IPS DF 4.7 (cell line): ENCODE measurements at regions not wholly inside any gene's neighbourhood (a gene's known extent, or its start where the extent isn't known, plus 50 kb on each side); places are given as distances from the start of the nearest gene placed in this dataset.

Experiments
- DNase-seq: peaks from one replicate; pipeline ENCODE4 v3.0.0-alpha.2; 2013; ENCODE audit warnings: low spot score; ENCODE audit errors: extremely low read depth

GRCh38 chr11:113634940-113635575, 71.0 kb downstream of the TMPRSS5 start:
- no peak for DNase-seq

GRCh38 chr11:113632981-113633380, 73.1 kb downstream of the TMPRSS5 start:
- no peak for DNase-seq

GRCh38 chr11:113629562-113629961, 76.5 kb downstream of the TMPRSS5 start:
- DNase-seq, result no peak

- DNase-seq, result peak; percentile 93
Observed at GRCh38 chr11:113628912-113629311, 77.2 kb downstream of the TMPRSS5 start.

- DNase-seq, result no peak
Observed at GRCh38 chr11:113627946-113628345, 78.2 kb downstream of the TMPRSS5 start.

- DNase-seq, result no peak
Observed at GRCh38 chr11:113627297-113627696, 78.8 kb downstream of the TMPRSS5 start.

GRCh38 chr11:113626736-113627135, 79.4 kb downstream of the TMPRSS5 start:
- DNase-seq, result no peak

- DNase-seq, result no peak
Observed at GRCh38 chr11:113623114-113623513, 83.0 kb downstream of the TMPRSS5 start.

- no peak for DNase-seq
Observed at GRCh38 chr11:113618360-113618759, 87.7 kb downstream of the TMPRSS5 start.

- no peak for DNase-seq
Observed at GRCh38 chr11:113615773-113616172, 90.3 kb downstream of the TMPRSS5 start.

- DNase-seq, result no peak
Observed at GRCh38 chr11:113615098-113615497, 91.0 kb downstream of the TMPRSS5 start.

- DNase-seq, result no peak
Observed at GRCh38 chr11:113614097-113614496, 92.0 kb downstream of the TMPRSS5 start.

- DNase-seq, result no peak
Observed at GRCh38 chr11:113613619-113614018, 92.5 kb downstream of the TMPRSS5 start.

GRCh38 chr11:113604186-113604585, 101.9 kb downstream of the TMPRSS5 start:
- no peak for DNase-seq

- no peak for DNase-seq
Observed at GRCh38 chr11:113603277-113604059, 102.6 kb downstream of the TMPRSS5 start.

- DNase-seq, result no peak
Observed at GRCh38 chr11:113602483-113602882, 103.6 kb downstream of the TMPRSS5 start.

GRCh38 chr11:113596658-113597057, 109.5 kb downstream of the TMPRSS5 start:
- no peak for DNase-seq

- no peak for DNase-seq
Observed at GRCh38 chr11:113595810-113596594, 110.1 kb downstream of the TMPRSS5 start.

- DNase-seq, result no peak
Observed at GRCh38 chr11:113593698-113594308, 112.3 kb downstream of the TMPRSS5 start.

GRCh38 chr11:113591117-113591516, 115.0 kb downstream of the TMPRSS5 start:
- DNase-seq, result no peak

- DNase-seq, result no peak
Observed at GRCh38 chr11:113587308-113587739, 112.1 kb upstream of the DRD2 start.

- no peak for DNase-seq
Observed at GRCh38 chr11:113584371-113584770, 109.2 kb upstream of the DRD2 start.
